ENCODE measurements at regions not wholly inside any gene's neighbourhood (a gene's known extent, or its start where the extent isn't known, plus 50 kb on each side); places are given as distances from the start of the nearest gene placed in this dataset.
A peak's percentile ranks its signal among the peaks of the same experiment; 100 is the strongest.

DNA sequence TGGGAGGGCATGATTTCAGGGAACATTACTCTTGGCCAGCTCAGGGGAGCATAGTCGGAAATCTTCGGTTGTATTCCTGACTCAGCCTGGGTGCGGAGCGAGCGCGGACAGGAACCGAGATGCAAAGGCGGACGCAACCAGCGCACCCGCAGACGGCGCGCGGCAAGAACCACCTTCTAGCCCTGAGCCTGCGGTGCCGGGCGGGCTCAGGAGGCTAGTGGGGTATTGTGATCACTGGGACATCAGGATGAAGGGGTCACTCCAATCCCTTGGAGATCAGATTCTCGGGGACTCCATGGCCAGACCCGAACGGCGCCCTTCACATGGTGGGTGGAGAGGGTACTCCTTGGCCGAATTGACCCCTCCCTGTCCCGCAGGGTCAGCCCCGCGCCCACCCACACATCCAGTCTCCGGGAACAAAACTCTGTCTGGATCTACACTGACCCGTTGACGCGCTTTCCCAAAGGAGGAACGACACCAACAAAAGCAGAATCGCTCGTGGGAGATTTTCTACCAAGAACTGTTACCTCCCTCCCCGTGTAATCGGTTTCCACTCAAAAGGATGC, 730.5 kb downstream of the ZWINT start:
- no peak overlapping the region for H2BK15ac ChIP-seq (ENCODE audit: low read depth, poor library complexity, severe bottlenecking)
- H3K14ac ChIP-seq (ENCODE audit: low read length in 2 of 2) = no peak overlapping the region
- no peak overlapping the region for H2BK5ac ChIP-seq (ENCODE audit: low read depth, low read length, poor library complexity, severe bottlenecking)
- H3K36me3 ChIP-seq (ENCODE audit: control insufficient read depth in 1 of 2, insufficient read depth in 2 of 2, low read depth in 1 of 2, low read length in 2 of 2) = no peaks in the 10 kb centered on the region
- H3K4me1 ChIP-seq (ENCODE audit: control insufficient read depth, insufficient read depth, low read depth, low read length) = peaks cover 15% of the 10 kb centered on the region
- H3K4me3 ChIP-seq (ENCODE audit: insufficient read depth in 1 of 2, low read depth in 1 of 2, low read length in 2 of 2) = peak overlapping the region; percentile 55 to 77
- peak; percentile 47 for DNase-seq
- H3K4ac ChIP-seq (ENCODE audit: low read depth in 1 of 2, low read length in 2 of 2) = no peak overlapping the region
- H2AK5ac ChIP-seq (ENCODE audit: low read length, severe bottlenecking) = no peak overlapping the region
- WGBS = 2% methylated on average over 35 of the region's 35 CpGs
- no peak overlapping the region for H2BK12ac ChIP-seq (ENCODE audit: low read length in 2 of 2)
- peak overlapping the region; percentile 11 for H3K9ac ChIP-seq (ENCODE audit: low read length)
- H2BK120ac ChIP-seq (ENCODE audit: low read depth, low read length) = no peak overlapping the region
- H3K23ac ChIP-seq (ENCODE audit: low read length in 2 of 2) = no peak overlapping the region
- H3K27me3 ChIP-seq (ENCODE audit: control insufficient read depth in 1 of 2, insufficient read depth in 1 of 2, low read length in 2 of 2) = peaks cover 15 to 55% of the 10 kb centered on the region in 2 experiments
- no peak overlapping the region for H3K18ac ChIP-seq (ENCODE audit: low read depth in 1 of 2, low read length in 2 of 2)
- no peak overlapping the region for H4K8ac ChIP-seq (ENCODE audit: low read length)
- peak overlapping the region; percentile 87 for H2AFZ ChIP-seq (ENCODE audit: low read depth, low read length)
- H3K4me2 ChIP-seq (ENCODE audit: low read length, poor library complexity, severe bottlenecking) = peak overlapping the region; percentile 89
- no peaks in the 10 kb centered on the region for H3K79me1 ChIP-seq (replicated peaks; ENCODE audit: low read length, poor library complexity, severe bottlenecking)
- no peak overlapping the region for H3K27ac ChIP-seq (ENCODE audit: low read length, poor library complexity, severe bottlenecking)
- no peaks in the 10 kb centered on the region for H3K9me3 ChIP-seq (ENCODE audit: control insufficient read depth, low read length)
- H4K91ac ChIP-seq (ENCODE audit: low read length) = no peak overlapping the region

DNA sequence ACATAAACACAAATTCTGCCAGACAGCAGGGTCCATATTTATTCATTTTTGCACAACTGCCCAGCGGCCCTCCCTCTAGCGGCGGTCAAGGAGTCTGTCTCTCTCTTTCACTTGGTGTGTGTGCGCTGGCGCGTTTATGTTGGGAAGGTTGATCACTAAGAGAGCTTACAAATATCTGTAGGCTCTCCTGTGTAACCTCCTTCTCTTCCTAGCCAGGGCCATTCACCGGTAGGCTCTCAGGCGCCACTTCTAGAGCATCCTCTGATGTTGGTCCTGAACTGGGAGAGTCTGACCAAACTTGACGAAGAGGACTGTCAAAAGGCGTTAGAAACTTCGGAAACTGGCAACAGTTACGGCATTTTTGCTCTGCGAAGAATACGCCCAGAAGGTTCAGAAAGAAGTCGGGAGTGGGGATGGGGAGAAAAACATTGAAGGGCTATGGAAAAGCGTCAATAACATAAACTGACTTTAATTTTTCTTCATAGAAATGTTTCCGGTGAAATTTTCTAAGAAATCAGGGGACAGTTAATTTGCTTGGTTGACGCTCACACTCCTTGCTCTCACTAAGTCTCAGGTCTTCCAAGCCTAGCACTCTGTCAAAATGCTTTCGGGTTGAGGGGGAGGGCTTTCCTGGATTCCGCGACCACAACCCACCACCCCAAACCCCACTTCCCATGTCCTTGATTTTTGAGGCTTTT, 731.1 kb downstream of the ZWINT start:
- no peak overlapping the region for H2BK5ac ChIP-seq (ENCODE audit: low read depth, low read length, poor library complexity, severe bottlenecking)
- H3K4ac ChIP-seq (ENCODE audit: low read depth in 1 of 2, low read length in 2 of 2) = no peak overlapping the region
- no peak overlapping the region for H4K91ac ChIP-seq (ENCODE audit: low read length)

DNA sequence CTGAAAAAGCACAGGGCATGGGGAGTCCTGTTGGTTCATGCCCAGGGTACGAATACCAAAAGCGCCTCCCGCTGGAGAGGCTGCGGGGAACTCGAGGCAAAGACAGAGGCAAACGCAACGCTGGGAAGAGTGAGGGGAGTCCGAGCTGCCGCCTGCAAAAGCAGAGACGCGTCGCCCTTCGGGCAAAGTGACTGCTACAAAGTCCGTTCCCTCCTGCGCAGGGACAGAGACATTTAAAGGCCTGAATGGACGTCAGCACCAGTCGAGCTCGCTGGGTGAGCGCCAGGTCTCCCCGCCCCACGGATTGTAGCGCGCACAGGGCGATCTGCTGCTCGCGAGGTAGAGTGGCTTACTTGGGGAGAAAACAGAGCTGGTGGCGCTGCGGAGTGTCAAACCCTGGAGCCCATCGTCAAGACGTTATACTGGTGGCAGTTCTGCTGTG, 732.8 kb downstream of the ZWINT start:
- Histone ChIP-seq H2BK120ac (ENCODE audit: low read depth, low read length) (no peak overlapping the region), H3K9me3 (ENCODE audit: control insufficient read depth, low read length) (no peaks in the 10 kb centered on the region), H2BK5ac (ENCODE audit: low read depth, low read length, poor library complexity, severe bottlenecking) (no peak overlapping the region), H2BK15ac (ENCODE audit: low read depth, poor library complexity, severe bottlenecking) (no peak overlapping the region), H3K23ac (ENCODE audit: low read length in 2 of 2) (peak overlapping the region in 1 of 2 experiments; percentile 31), H3K4ac (ENCODE audit: low read depth in 1 of 2, low read length in 2 of 2) (no peak overlapping the region), H3K27ac (ENCODE audit: low read length, poor library complexity, severe bottlenecking) (no peak overlapping the region), H3K27me3 (ENCODE audit: control insufficient read depth in 1 of 2, insufficient read depth in 1 of 2, low read length in 2 of 2) (peaks cover 15 to 58% of the 10 kb centered on the region in 2 experiments), H3K4me1 (ENCODE audit: control insufficient read depth, insufficient read depth, low read depth, low read length) (peaks cover 15% of the 10 kb centered on the region), H3K36me3 (ENCODE audit: control insufficient read depth in 1 of 2, insufficient read depth in 2 of 2, low read depth in 1 of 2, low read length in 2 of 2) (no peaks in the 10 kb centered on the region), H3K14ac (ENCODE audit: low read length in 2 of 2) (no peak overlapping the region), H3K79me1 (replicated peaks; ENCODE audit: low read length, poor library complexity, severe bottlenecking) (no peaks in the 10 kb centered on the region), H3K4me2 (ENCODE audit: low read length, poor library complexity, severe bottlenecking) (peak overlapping the region; percentile 98), H3K4me3 (ENCODE audit: insufficient read depth in 1 of 2, low read depth in 1 of 2, low read length in 2 of 2) (peak overlapping the region; percentile 56 to 67), H2AFZ (ENCODE audit: low read depth, low read length) (no peak overlapping the region), H2BK12ac (ENCODE audit: low read length in 2 of 2) (no peak overlapping the region), H2AK5ac (ENCODE audit: low read length, severe bottlenecking) (no peak overlapping the region), H4K8ac (ENCODE audit: low read length) (peak overlapping the region; percentile 16), H3K18ac (ENCODE audit: low read depth in 1 of 2, low read length in 2 of 2) (no peak overlapping the region), H3K9ac (ENCODE audit: low read length) (no peak overlapping the region), H4K91ac (ENCODE audit: low read length) (no peak overlapping the region)
- peak; percentile 37 for DNase-seq
- 1% methylated on average over 30 of the region's 30 CpGs for WGBS

More for the DNA sequence above, 731.1 kb downstream of the ZWINT start:
- Histone ChIP-seq H2BK12ac (ENCODE audit: low read length in 2 of 2) (no peak overlapping the region), H4K8ac (ENCODE audit: low read length) (no peak overlapping the region), H3K36me3 (ENCODE audit: control insufficient read depth in 1 of 2, insufficient read depth in 2 of 2, low read depth in 1 of 2, low read length in 2 of 2) (no peaks in the 10 kb centered on the region), H3K4me2 (ENCODE audit: low read length, poor library complexity, severe bottlenecking) (peak overlapping the region; percentile 89), H2AFZ (ENCODE audit: low read depth, low read length) (no peak overlapping the region), H3K23ac (ENCODE audit: low read length in 2 of 2) (no peak overlapping the region), H3K9me3 (ENCODE audit: control insufficient read depth, low read length) (no peaks in the 10 kb centered on the region), H3K18ac (ENCODE audit: low read depth in 1 of 2, low read length in 2 of 2) (no peak overlapping the region), H3K27ac (ENCODE audit: low read length, poor library complexity, severe bottlenecking) (no peak overlapping the region), H2AK5ac (ENCODE audit: low read length, severe bottlenecking) (no peak overlapping the region), H3K27me3 (ENCODE audit: control insufficient read depth in 1 of 2, insufficient read depth in 1 of 2, low read length in 2 of 2) (peaks cover 15 to 58% of the 10 kb centered on the region in 2 experiments), H3K4me3 (ENCODE audit: insufficient read depth in 1 of 2, low read depth in 1 of 2, low read length in 2 of 2) (peak overlapping the region; percentile 55 to 77), H3K14ac (ENCODE audit: low read length in 2 of 2) (no peak overlapping the region), H2BK15ac (ENCODE audit: low read depth, poor library complexity, severe bottlenecking) (no peak overlapping the region), H3K9ac (ENCODE audit: low read length) (no peak overlapping the region), H2BK120ac (ENCODE audit: low read depth, low read length) (no peak overlapping the region), H3K79me1 (replicated peaks; ENCODE audit: low read length, poor library complexity, severe bottlenecking) (no peaks in the 10 kb centered on the region), H3K4me1 (ENCODE audit: control insufficient read depth, insufficient read depth, low read depth, low read length) (peaks cover 15% of the 10 kb centered on the region)
- DNase-seq = peak; percentile 79
- 3% methylated on average over 12 of the region's 21 CpGs for WGBS

DNA sequence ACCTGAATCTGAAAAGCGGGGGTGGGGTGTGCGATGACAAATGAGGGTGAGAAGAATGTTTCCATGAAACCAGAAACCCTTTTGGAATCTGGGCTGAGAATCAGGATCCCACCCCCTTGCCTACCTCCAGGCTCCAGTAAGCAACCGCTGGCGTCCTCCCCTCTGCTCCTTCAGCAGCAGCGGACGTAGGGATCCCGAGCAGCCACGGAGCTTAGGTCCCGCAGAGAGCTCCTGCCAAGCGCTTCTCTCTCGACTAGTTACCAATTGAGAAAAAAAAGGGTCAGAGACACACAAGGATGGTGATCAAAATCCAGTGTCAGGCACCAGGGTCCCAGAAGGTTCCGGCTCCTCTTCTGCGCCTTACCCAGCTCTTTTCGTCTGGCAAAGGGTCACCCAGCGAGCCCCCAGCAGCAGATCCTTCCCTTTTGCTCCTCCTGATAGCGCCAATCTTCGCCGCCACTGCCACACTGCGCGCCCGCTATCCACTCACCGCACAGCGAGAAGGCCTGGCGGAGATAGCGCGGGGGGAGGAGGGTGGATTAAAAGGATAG, 733.5 kb downstream of the ZWINT start:
- 2% methylated on average over 21 of the region's 26 CpGs for WGBS
- Histone ChIP-seq H4K91ac (ENCODE audit: low read length) (no peak overlapping the region), H3K4me3 (ENCODE audit: insufficient read depth in 1 of 2, low read depth in 1 of 2, low read length in 2 of 2) (peak overlapping the region; percentile 48 to 67), H2AK5ac (ENCODE audit: low read length, severe bottlenecking) (no peak overlapping the region), H2BK15ac (ENCODE audit: low read depth, poor library complexity, severe bottlenecking) (no peak overlapping the region), H4K8ac (ENCODE audit: low read length) (no peak overlapping the region), H3K14ac (ENCODE audit: low read length in 2 of 2) (no peak overlapping the region), H3K4me2 (ENCODE audit: low read length, poor library complexity, severe bottlenecking) (peak overlapping the region; percentile 98), H3K79me1 (replicated peaks; ENCODE audit: low read length, poor library complexity, severe bottlenecking) (no peaks in the 10 kb centered on the region), H3K36me3 (ENCODE audit: control insufficient read depth in 1 of 2, insufficient read depth in 2 of 2, low read depth in 1 of 2, low read length in 2 of 2) (no peaks in the 10 kb centered on the region), H3K23ac (ENCODE audit: low read length in 2 of 2) (no peak overlapping the region), H3K9me3 (ENCODE audit: control insufficient read depth, low read length) (no peaks in the 10 kb centered on the region), H3K27ac (ENCODE audit: low read length, poor library complexity, severe bottlenecking) (no peak overlapping the region), H3K4me1 (ENCODE audit: control insufficient read depth, insufficient read depth, low read depth, low read length) (peaks cover 15% of the 10 kb centered on the region), H3K18ac (ENCODE audit: low read depth in 1 of 2, low read length in 2 of 2) (no peak overlapping the region), H3K4ac (ENCODE audit: low read depth in 1 of 2, low read length in 2 of 2) (no peak overlapping the region), H3K9ac (ENCODE audit: low read length) (no peak overlapping the region), H2AFZ (ENCODE audit: low read depth, low read length) (no peak overlapping the region), H2BK5ac (ENCODE audit: low read depth, low read length, poor library complexity, severe bottlenecking) (no peak overlapping the region), H3K27me3 (ENCODE audit: control insufficient read depth in 1 of 2, insufficient read depth in 1 of 2, low read length in 2 of 2) (peaks cover 15 to 58% of the 10 kb centered on the region in 2 experiments), H2BK120ac (ENCODE audit: low read depth, low read length) (no peak overlapping the region), H2BK12ac (ENCODE audit: low read length in 2 of 2) (no peak overlapping the region)
- peak; percentile 17 for DNase-seq
